ENCODE measurements at regions not wholly inside any gene's neighbourhood (a gene's known extent, or its start where the extent isn't known, plus 50 kb on each side); places are given as distances from the start of the nearest gene placed in this dataset.
"Not testable (repeated sequence)": the region's sequence is repeated elsewhere in the genome, so short reads cannot be mapped to it uniquely, and the experiment has no call there.

DNA sequence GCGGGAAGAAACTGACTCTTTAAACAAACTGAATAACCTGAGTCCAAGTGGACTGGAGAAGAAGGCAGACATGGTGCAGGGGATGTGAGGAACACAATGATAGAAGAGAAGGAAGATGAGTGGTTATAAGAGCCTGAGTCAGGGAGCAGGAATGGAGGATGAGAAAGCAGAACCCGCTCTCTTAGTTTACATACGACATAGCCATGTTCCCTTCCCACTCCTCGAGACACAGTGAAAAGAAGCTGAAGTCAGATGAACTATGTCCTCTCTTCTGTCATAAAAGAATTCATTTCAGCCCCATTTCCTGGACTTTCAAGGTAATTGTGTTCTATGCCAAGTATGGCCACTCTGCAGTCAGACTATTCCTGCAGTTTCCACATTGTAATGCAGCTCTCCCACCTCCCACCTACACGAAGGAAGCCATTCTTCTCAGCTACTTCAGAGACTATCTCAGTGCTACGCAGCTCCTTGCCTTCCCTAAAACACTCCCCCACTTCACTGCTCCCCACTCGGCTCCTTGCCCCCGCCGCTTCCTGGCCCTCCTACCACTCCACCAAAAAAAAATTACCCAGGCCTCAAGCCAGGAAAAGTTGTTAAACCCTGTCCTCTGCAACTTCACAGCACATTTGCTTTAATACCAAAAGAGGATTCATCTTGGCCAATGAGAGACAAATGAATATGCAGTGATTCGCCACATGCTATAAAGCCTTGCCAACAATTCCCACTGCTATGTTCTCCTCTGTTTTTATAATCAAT is 323.4 kb upstream of the EPHA4 start:
- Mint-ChIP-seq H3K36me3 (no peaks in the 10 kb centered on the region), H3K4me3 (no peak overlapping the region), H3K4me1 (no peaks in the 10 kb centered on the region), H3K9me3 (peaks cover 4 to 25% (median 14%) of the 10 kb centered on the region in 7 donors), H3K27ac (no peak overlapping the region), H3K27me3 (ENCODE audit: low read depth in 3 of 3) (no peaks in the 10 kb centered on the region)
- TF ChIP-seq, protein P1, sequence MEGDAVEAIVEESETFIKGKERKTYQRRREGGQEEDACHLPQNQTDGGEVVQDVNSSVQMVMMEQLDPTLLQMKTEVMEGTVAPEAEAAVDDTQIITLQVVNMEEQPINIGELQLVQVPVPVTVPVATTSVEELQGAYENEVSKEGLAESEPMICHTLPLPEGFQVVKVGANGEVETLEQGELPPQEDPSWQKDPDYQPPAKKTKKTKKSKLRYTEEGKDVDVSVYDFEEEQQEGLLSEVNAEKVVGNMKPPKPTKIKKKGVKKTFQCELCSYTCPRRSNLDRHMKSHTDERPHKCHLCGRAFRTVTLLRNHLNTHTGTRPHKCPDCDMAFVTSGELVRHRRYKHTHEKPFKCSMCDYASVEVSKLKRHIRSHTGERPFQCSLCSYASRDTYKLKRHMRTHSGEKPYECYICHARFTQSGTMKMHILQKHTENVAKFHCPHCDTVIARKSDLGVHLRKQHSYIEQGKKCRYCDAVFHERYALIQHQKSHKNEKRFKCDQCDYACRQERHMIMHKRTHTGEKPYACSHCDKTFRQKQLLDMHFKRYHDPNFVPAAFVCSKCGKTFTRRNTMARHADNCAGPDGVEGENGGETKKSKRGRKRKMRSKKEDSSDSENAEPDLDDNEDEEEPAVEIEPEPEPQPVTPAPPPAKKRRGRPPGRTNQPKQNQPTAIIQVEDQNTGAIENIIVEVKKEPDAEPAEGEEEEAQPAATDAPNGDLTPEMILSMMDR (IDR thresholded peaks at IDR 0.05) = no peak
- Histone ChIP-seq H3K4me1 (ENCODE audit: control insufficient read depth in 1 of 2, insufficient read depth in 2 of 2, low read length in 2 of 2) (no peaks in the 10 kb centered on the region), H4K20me1 (ENCODE audit: insufficient read depth, low read length) (no peaks in the 10 kb centered on the region), H2AFZ (ENCODE audit: insufficient read depth, low read depth, low read length, poor library complexity, severe bottlenecking) (no peak overlapping the region), H3K9me3 (replicated peaks in 1 of 2; ENCODE audit: control insufficient read depth in 1 of 2, insufficient read depth in 1 of 2, low read length in 2 of 2) (peaks cover 0 to 18% of the 10 kb centered on the region in 2 donors), H3K36me3 (replicated peaks in 1 of 2; ENCODE audit: control insufficient read depth in 1 of 2, insufficient read depth in 2 of 2, low read length in 2 of 2) (no peaks in the 10 kb centered on the region), H3K4me3 (replicated peaks in 1 of 3; ENCODE audit: low read depth in 2 of 3, low read length in 3 of 3) (no peak overlapping the region), H3K27me3 (ENCODE audit: control insufficient read depth in 2 of 2, insufficient read depth in 2 of 2, low read length in 2 of 2) (no peaks in the 10 kb centered on the region), H3K4me2 (replicated peaks; ENCODE audit: extremely low read depth, low read length, poor library complexity, severe bottlenecking) (no peak overlapping the region), H3K27ac (ENCODE audit: low read depth in 1 of 2, low read length in 2 of 2) (no peak overlapping the region), H3K79me2 (ENCODE audit: insufficient read depth, low read length) (no peaks in the 10 kb centered on the region), H3K9ac (ENCODE audit: insufficient read depth, low read length, poor library complexity, severe bottlenecking) (no peak overlapping the region)
- no peak for DNase-seq
- intact Hi-C loops (cut with micrococcal nuclease) = no loop called here
- WGBS (ENCODE audit: insufficient coverage) = 77% methylated on average over 6 of the region's 10 CpGs

DNA sequence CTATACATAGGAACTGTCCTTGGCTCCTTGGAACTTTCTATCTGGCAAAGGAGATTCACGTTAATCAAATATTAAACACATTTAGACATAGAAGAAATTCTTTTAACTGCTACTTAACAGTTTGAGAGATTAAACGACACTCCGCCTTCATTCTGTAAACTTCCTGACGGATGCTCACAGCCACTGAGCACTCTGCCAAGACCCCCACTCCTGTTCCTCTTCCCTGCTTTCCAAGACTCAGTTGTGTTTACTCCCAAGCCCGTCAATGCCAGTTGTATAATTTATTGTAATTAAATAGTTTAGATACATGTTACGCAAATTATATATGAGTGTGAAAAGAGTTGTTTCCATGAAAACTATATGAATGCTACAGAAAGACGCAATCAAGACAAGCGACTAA is 321.4 kb upstream of the EPHA4 start:
- 100% methylated on average over 2 of the region's 8 CpGs for WGBS (ENCODE audit: insufficient coverage)
- peaks cover 0 to 18% of the 10 kb centered on the region in 2 donors for H3K9me3 ChIP-seq (replicated peaks in 1 of 2; ENCODE audit: control insufficient read depth in 1 of 2, insufficient read depth in 1 of 2, low read length in 2 of 2)
- DNase-seq = no peak
- H3K27ac Mint-ChIP-seq = no peak overlapping the region
- no peak overlapping the region for H3K4me3 Mint-ChIP-seq
- no peak overlapping the region for H2AFZ ChIP-seq (ENCODE audit: insufficient read depth, low read depth, low read length, poor library complexity, severe bottlenecking)
- no peaks in the 10 kb centered on the region for H4K20me1 ChIP-seq (ENCODE audit: insufficient read depth, low read length)
- H3K9me3 Mint-ChIP-seq = peaks cover 4 to 24% (median 17%) of the 10 kb centered on the region in 7 donors
- H3K27me3 ChIP-seq (ENCODE audit: control insufficient read depth in 2 of 2, insufficient read depth in 2 of 2, low read length in 2 of 2) = no peaks in the 10 kb centered on the region
- no peaks in the 10 kb centered on the region for H3K36me3 ChIP-seq (replicated peaks in 1 of 2; ENCODE audit: control insufficient read depth in 1 of 2, insufficient read depth in 2 of 2, low read length in 2 of 2)
- H3K27me3 Mint-ChIP-seq (ENCODE audit: low read depth in 3 of 3) = no peaks in the 10 kb centered on the region
- H3K4me3 ChIP-seq (replicated peaks in 1 of 3; ENCODE audit: low read depth in 2 of 3, low read length in 3 of 3) = no peak overlapping the region
- no peaks in the 10 kb centered on the region for H3K79me2 ChIP-seq (ENCODE audit: insufficient read depth, low read length)
- no peaks in the 10 kb centered on the region for H3K4me1 ChIP-seq (ENCODE audit: control insufficient read depth in 1 of 2, insufficient read depth in 2 of 2, low read length in 2 of 2)
- no peak overlapping the region for H3K4me2 ChIP-seq (replicated peaks; ENCODE audit: extremely low read depth, low read length, poor library complexity, severe bottlenecking)
- TF ChIP-seq, protein P1 (IDR thresholded peaks at IDR 0.05) = no peak
- no peak overlapping the region for H3K9ac ChIP-seq (ENCODE audit: insufficient read depth, low read length, poor library complexity, severe bottlenecking)
- intact Hi-C loops (cut with micrococcal nuclease) = no loop called here
- no peaks in the 10 kb centered on the region for H3K4me1 Mint-ChIP-seq
- no peak overlapping the region for H3K27ac ChIP-seq (ENCODE audit: low read depth in 1 of 2, low read length in 2 of 2)
- no peaks in the 10 kb centered on the region for H3K36me3 Mint-ChIP-seq

DNA sequence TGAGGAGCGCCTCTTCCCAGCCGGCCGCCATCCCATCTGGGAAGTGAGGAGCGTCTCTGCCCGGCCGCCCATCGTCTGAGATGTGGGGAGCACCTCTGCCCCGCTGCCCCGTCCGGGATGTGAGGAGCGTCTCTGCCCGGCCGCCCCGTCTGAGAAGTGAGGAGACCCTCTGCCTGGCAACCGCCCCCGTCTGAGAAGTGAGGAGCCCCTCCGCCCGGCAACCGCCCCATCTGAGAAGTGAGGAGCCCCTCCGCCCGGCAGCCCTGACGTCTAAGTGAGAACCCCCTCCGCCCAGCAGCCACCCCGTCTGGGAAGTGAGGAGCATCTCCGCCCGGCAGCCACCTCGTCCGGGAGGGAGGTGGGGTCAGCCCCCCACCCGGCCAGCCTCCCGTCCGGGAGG is 319.9 kb upstream of the EPHA4 start:
- peaks cover 4 to 23% (median 17%) of the 10 kb centered on the region in 7 donors for H3K9me3 Mint-ChIP-seq
- H3K4me3 ChIP-seq (replicated peaks in 1 of 3; ENCODE audit: low read depth in 2 of 3, low read length in 3 of 3); H3K79me2 ChIP-seq (ENCODE audit: insufficient read depth, low read length); H3K4me3 Mint-ChIP-seq; H3K27me3 ChIP-seq (ENCODE audit: control insufficient read depth in 2 of 2, insufficient read depth in 2 of 2, low read length in 2 of 2); H3K36me3 ChIP-seq (replicated peaks in 1 of 2; ENCODE audit: control insufficient read depth in 1 of 2, insufficient read depth in 2 of 2, low read length in 2 of 2); intact Hi-C loops (cut with micrococcal nuclease); H4K20me1 ChIP-seq (ENCODE audit: insufficient read depth, low read length); H2AFZ ChIP-seq (ENCODE audit: insufficient read depth, low read depth, low read length, poor library complexity, severe bottlenecking); H3K4me1 Mint-ChIP-seq; H3K27ac Mint-ChIP-seq; H3K36me3 Mint-ChIP-seq; H3K27ac ChIP-seq (ENCODE audit: low read depth in 1 of 2, low read length in 2 of 2); H3K9ac ChIP-seq (ENCODE audit: insufficient read depth, low read length, poor library complexity, severe bottlenecking); H3K4me1 ChIP-seq (ENCODE audit: control insufficient read depth in 1 of 2, insufficient read depth in 2 of 2, low read length in 2 of 2); H3K27me3 Mint-ChIP-seq (ENCODE audit: low read depth in 3 of 3); DNase-seq; H3K4me2 ChIP-seq (replicated peaks; ENCODE audit: extremely low read depth, low read length, poor library complexity, severe bottlenecking): not testable (repeated sequence)
- peaks cover 0 to 18% of the 10 kb centered on the region in 2 donors for H3K9me3 ChIP-seq (replicated peaks in 1 of 2; ENCODE audit: control insufficient read depth in 1 of 2, insufficient read depth in 1 of 2, low read length in 2 of 2)
- WGBS (ENCODE audit: insufficient coverage) = 97% methylated on average over 12 of the region's 31 CpGs

All from CD14-positive monocyte (primary cell).